Keratinocyte (primary cell): ENCODE measurements at regions not wholly inside any gene's neighbourhood (a gene's known extent, or its start where the extent isn't known, plus 50 kb on each side); places are given as distances from the start of the nearest gene placed in this dataset.

Experiments used
- DNase-seq: peaks from one replicate; pipeline ENCODE4 v3.0.0-alpha.2; 2011; ENCODE audit warnings: low read depth, missing footprints, low spot score
- FAIRE-seq: peaks from 2 replicates; lab custom pipeline; 2011; peaks lifted over from hg19 to GRCh38; lab: Jason Lieb, UNC
- H2AFZ ChIP-seq: 2 replicates; pipeline ENCODE4 v1.6.0; 2012; ENCODE audit warnings: low read length, control low read depth, inconsistent platforms; ENCODE audit not compliant: control insufficient read depth
- H3K27ac ChIP-seq: 2 replicates; pipeline ENCODE4 v1.5.1; 2011; ENCODE audit warnings: low read length; ENCODE audit not compliant: control insufficient read depth, insufficient read depth
- H3K27me3 ChIP-seq: 3 replicates; pipeline ENCODE4 v1.6.0; 2011; ENCODE audit warnings: low read length; ENCODE audit not compliant: control insufficient read depth, insufficient read depth; ENCODE audit errors: extremely low read depth
- H3K36me3 ChIP-seq, 2 experiments: 2 replicates in 1 of 2; 3 replicates in 1 of 2; pipeline ENCODE4 v1.5.1; 2011; ENCODE audit warnings: low read length in 2 of 2, mild to moderate bottlenecking in 1 of 2; ENCODE audit not compliant: control insufficient read depth in 2 of 2, insufficient read depth in 2 of 2; ENCODE audit errors: extremely low read depth in 1 of 2
- H3K4me1 ChIP-seq: 3 replicates; pipeline ENCODE4 v1.5.1; 2011; ENCODE audit warnings: low read length; ENCODE audit not compliant: control insufficient read depth, insufficient read depth; ENCODE audit errors: extremely low read depth
- H3K4me2 ChIP-seq: 3 replicates; pipeline ENCODE4 v1.6.0; 2011; ENCODE audit warnings: low read depth, low read length; ENCODE audit not compliant: control insufficient read depth, insufficient read depth; ENCODE audit errors: extremely low read depth
- H3K4me3 ChIP-seq, 3 experiments: fragments of 200-600 bp in 1 of 3; sonication (generic) in 1 of 3; 2 replicates in 2 of 3; 3 replicates in 1 of 3; pipeline ENCODE4 v1.5.1; 2011 to 2016; ENCODE audit warnings: low read length in 3 of 3, mild to moderate bottlenecking in 3 of 3, control low read depth in 2 of 3, inconsistent platforms in 1 of 3, low read depth in 1 of 3, mixed read lengths in 1 of 3, mixed run types in 1 of 3, moderate library complexity in 1 of 3; ENCODE audit not compliant: control insufficient read depth in 2 of 3, insufficient read depth in 2 of 3; ENCODE audit errors: extremely low read depth in 1 of 3
- H3K79me2 ChIP-seq: 2 replicates; pipeline ENCODE4 v1.6.0; 2012; ENCODE audit warnings: low read length; ENCODE audit not compliant: control insufficient read depth, insufficient read depth
- H3K9ac ChIP-seq: 3 replicates; pipeline ENCODE4 v1.6.0; 2011; ENCODE audit warnings: low read length; ENCODE audit not compliant: control insufficient read depth, insufficient read depth; ENCODE audit errors: extremely low read depth
- H3K9me1 ChIP-seq: 3 replicates; pipeline ENCODE4 v1.6.0; 2011; ENCODE audit warnings: low read length; ENCODE audit not compliant: control insufficient read depth, insufficient read depth; ENCODE audit errors: extremely low read depth
- H3K9me3 ChIP-seq: 2 replicates; pipeline ENCODE4 v1.5.1; 2012; ENCODE audit warnings: low read depth, low read length; ENCODE audit not compliant: control insufficient read depth
- H4K20me1 ChIP-seq: 3 replicates; pipeline ENCODE4 v1.6.0; 2011; ENCODE audit warnings: low read length; ENCODE audit not compliant: control insufficient read depth, insufficient read depth; ENCODE audit errors: extremely low read depth
- CTCF ChIP-seq, 3 experiments: IDR thresholded peaks in 1 of 3; conservative IDR thresholded peaks in 1 of 3; optimal IDR thresholded peaks in 1 of 3; 2 replicates in 2 of 3; 3 replicates in 1 of 3; pipeline versions ENCODE3 to v1.5.1; 2011; ENCODE audit warnings: low read length in 3 of 3, mild to moderate bottlenecking in 3 of 3, moderate library complexity in 2 of 3, control low read depth in 1 of 3, inconsistent platforms in 1 of 3; ENCODE audit not compliant: insufficient read depth in 2 of 3; ENCODE audit errors: extremely low read depth in 1 of 3
- EZH2 ChIP-seq: IDR thresholded peaks from one replicate; pipeline ENCODE4 v1.6.1; 2012; ENCODE audit warnings: inconsistent platforms, mild to moderate bottlenecking, low read length, moderate library complexity
- dilution Hi-C: fragments of 300-500 bp; cut with MboI; formaldehyde crosslinking; loops from one replicate; pipeline ENCODE4 v1.7.0; 2020; ENCODE audit warnings: low sequenced_read_pairs; ENCODE audit not compliant: extremely low pct_ligation_motif_present

GRCh38 chr21:16811970-16812369 is 700.9 kb upstream of the CXADR start:
- no peaks in the 10 kb centered on the region for H3K36me3 ChIP-seq
- DNase-seq (no peak), FAIRE-seq (no peak)
- H3K9me1 ChIP-seq: no peaks in the 10 kb centered on the region
- dilution Hi-C loops: no loop called here
- H3K4me2 ChIP-seq: no peak overlapping the region
- no peak overlapping the region for H2AFZ ChIP-seq
- no peak overlapping the region for H3K9ac ChIP-seq
- no peaks in the 10 kb centered on the region for H3K79me2 ChIP-seq
- TF ChIP-seq CTCF (optimal IDR thresholded peaks at IDR 0.05 in 1 of 3, IDR thresholded peaks at IDR 0.05 in 1 of 3, conservative IDR thresholded peaks at IDR 0.05 in 1 of 3; ENCODE audit: extremely low read depth in 1 of 3, insufficient read depth in 2 of 3, low read length in 3 of 3): no peak
- no peak for TF ChIP-seq EZH2
- H3K4me3 ChIP-seq: no peak overlapping the region
- no peaks in the 10 kb centered on the region for H3K27me3 ChIP-seq
- H3K27ac ChIP-seq: no peak overlapping the region
- no peaks in the 10 kb centered on the region for H3K9me3 ChIP-seq
- no peaks in the 10 kb centered on the region for H3K4me1 ChIP-seq
- no peaks in the 10 kb centered on the region for H4K20me1 ChIP-seq

- no peak for FAIRE-seq
- dilution Hi-C loops: no loop called here
These were observed 697.6 kb upstream of the CXADR start for GRCh38 chr21:16815243-16815642.

More at GRCh38 chr21:16815243-16815642, 697.6 kb upstream of the CXADR start:
- Histone ChIP-seq H3K4me3 (no peak overlapping the region), H3K9me3 (no peaks in the 10 kb centered on the region), H3K9me1 (no peaks in the 10 kb centered on the region), H4K20me1 (no peaks in the 10 kb centered on the region), H3K36me3 (no peaks in the 10 kb centered on the region), H3K27me3 (no peaks in the 10 kb centered on the region), H3K4me1 (no peaks in the 10 kb centered on the region), H3K4me2 (no peak overlapping the region), H3K9ac (no peak overlapping the region), H2AFZ (no peak overlapping the region), H3K79me2 (no peaks in the 10 kb centered on the region), H3K27ac (no peak overlapping the region)
- no peak for DNase-seq
- no peak for TF ChIP-seq EZH2
- TF ChIP-seq CTCF (optimal IDR thresholded peaks at IDR 0.05 in 1 of 3, IDR thresholded peaks at IDR 0.05 in 1 of 3, conservative IDR thresholded peaks at IDR 0.05 in 1 of 3; ENCODE audit: extremely low read depth in 1 of 3, insufficient read depth in 2 of 3, low read length in 3 of 3): no peak
